ENCODE measurements at regions not wholly inside any gene's neighbourhood (a gene's known extent, or its start where the extent isn't known, plus 50 kb on each side); places are given as distances from the start of the nearest gene placed in this dataset.
A peak's percentile ranks its signal among the peaks of the same experiment; 100 is the strongest.

DNA sequence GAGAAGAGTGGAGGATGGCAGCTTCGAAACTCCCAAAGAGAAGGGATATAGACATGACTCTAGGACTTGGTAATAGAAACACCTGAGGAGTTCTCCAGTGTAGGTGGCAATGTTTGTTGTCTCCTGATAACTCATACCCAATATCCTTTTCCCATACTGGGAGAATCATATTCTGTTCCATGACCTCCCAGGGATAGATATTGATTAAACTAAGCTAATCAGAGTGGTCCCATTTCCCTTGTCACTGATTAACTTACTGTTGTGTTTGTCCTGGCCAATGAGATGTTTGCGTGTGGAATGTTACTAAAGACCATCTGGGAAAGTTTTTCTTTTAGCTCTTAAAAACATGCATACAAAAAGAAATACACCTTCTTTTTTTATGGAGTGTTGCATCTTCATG lies 85.6 kb downstream of the RPL22L1 start:
- H3K36me3 ChIP-seq (ENCODE audit: control insufficient read depth in 2 of 2, extremely low read depth in 1 of 2, insufficient read depth in 2 of 2, low read length in 2 of 2): no peaks in the 10 kb centered on the region
- no peaks in the 10 kb centered on the region for H3K79me2 ChIP-seq (ENCODE audit: control insufficient read depth, insufficient read depth, low read length)
- dilution Hi-C loops (cut with MboI; ENCODE audit: extremely low pct_ligation_motif_present, low sequenced_read_pairs): no loop called here
- no peak for TF ChIP-seq EZH2 (IDR thresholded peaks at IDR 0.05; ENCODE audit: low read length)
- TF ChIP-seq, protein P1, sequence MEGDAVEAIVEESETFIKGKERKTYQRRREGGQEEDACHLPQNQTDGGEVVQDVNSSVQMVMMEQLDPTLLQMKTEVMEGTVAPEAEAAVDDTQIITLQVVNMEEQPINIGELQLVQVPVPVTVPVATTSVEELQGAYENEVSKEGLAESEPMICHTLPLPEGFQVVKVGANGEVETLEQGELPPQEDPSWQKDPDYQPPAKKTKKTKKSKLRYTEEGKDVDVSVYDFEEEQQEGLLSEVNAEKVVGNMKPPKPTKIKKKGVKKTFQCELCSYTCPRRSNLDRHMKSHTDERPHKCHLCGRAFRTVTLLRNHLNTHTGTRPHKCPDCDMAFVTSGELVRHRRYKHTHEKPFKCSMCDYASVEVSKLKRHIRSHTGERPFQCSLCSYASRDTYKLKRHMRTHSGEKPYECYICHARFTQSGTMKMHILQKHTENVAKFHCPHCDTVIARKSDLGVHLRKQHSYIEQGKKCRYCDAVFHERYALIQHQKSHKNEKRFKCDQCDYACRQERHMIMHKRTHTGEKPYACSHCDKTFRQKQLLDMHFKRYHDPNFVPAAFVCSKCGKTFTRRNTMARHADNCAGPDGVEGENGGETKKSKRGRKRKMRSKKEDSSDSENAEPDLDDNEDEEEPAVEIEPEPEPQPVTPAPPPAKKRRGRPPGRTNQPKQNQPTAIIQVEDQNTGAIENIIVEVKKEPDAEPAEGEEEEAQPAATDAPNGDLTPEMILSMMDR (optimal IDR thresholded peaks at IDR 0.05 in 1 of 3, IDR thresholded peaks at IDR 0.05 in 1 of 3, conservative IDR thresholded peaks at IDR 0.05 in 1 of 3; ENCODE audit: extremely low read depth in 1 of 3, insufficient read depth in 2 of 3, low read length in 3 of 3): no peak
- H3K9me3 ChIP-seq (ENCODE audit: control insufficient read depth, low read depth, low read length): no peaks in the 10 kb centered on the region
- H3K4me2 ChIP-seq (ENCODE audit: control insufficient read depth, extremely low read depth, insufficient read depth, low read depth, low read length): no peak overlapping the region
- peaks cover 3% of the 10 kb centered on the region for H3K4me1 ChIP-seq (ENCODE audit: control insufficient read depth, extremely low read depth, insufficient read depth, low read length)
- no peak overlapping the region for H2AFZ ChIP-seq (ENCODE audit: control insufficient read depth, low read length)
- FAIRE-seq (no peak), DNase-seq (ENCODE audit: low read depth, low spot score) (no peak)
- no peak overlapping the region for H3K9ac ChIP-seq (ENCODE audit: control insufficient read depth, extremely low read depth, insufficient read depth, low read length)
- no peak overlapping the region for H3K27ac ChIP-seq (ENCODE audit: control insufficient read depth, insufficient read depth, low read length)
- H3K9me1 ChIP-seq (ENCODE audit: control insufficient read depth, extremely low read depth, insufficient read depth, low read length): no peaks in the 10 kb centered on the region
- H3K4me3 ChIP-seq (ENCODE audit: control insufficient read depth in 2 of 3, extremely low read depth in 1 of 3, insufficient read depth in 2 of 3, low read depth in 1 of 3, low read length in 3 of 3): no peak overlapping the region
- no peaks in the 10 kb centered on the region for H4K20me1 ChIP-seq (ENCODE audit: control insufficient read depth, extremely low read depth, insufficient read depth, low read length)
- H3K27me3 ChIP-seq (ENCODE audit: control insufficient read depth, extremely low read depth, insufficient read depth, low read length): no peaks in the 10 kb centered on the region

DNA sequence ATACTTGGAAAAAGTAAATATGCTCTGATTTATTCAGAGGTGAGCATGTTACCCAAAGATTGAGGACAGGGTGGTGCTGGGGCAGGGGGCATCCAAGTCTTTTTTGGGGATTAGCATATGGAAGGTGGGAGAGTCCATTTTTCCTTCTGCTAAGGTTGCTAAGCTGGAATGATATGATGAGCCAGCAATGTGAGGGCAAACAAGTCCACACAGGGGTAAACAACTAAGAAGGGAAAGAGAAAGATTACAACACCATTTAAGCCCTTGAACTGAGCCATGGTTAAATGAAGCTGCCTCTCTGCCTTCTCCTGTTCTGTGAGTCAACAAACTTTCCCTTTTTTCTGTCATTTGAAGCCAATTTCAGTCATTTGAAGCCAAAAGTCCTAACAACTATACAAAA lies 89.0 kb downstream of the RPL22L1 start:
- H3K4me1 ChIP-seq (ENCODE audit: control insufficient read depth, extremely low read depth, insufficient read depth, low read length): peaks cover 3% of the 10 kb centered on the region

More for the DNA sequence above, 89.0 kb downstream of the RPL22L1 start:
- H3K79me2 ChIP-seq (ENCODE audit: control insufficient read depth, insufficient read depth, low read length): no peaks in the 10 kb centered on the region
- no peak overlapping the region for H2AFZ ChIP-seq (ENCODE audit: control insufficient read depth, low read length)
- H3K9ac ChIP-seq (ENCODE audit: control insufficient read depth, extremely low read depth, insufficient read depth, low read length): no peak overlapping the region
- DNase-seq (ENCODE audit: low read depth, low spot score) (no peak), FAIRE-seq (peak; percentile 52)
- no peaks in the 10 kb centered on the region for H3K36me3 ChIP-seq (ENCODE audit: control insufficient read depth in 2 of 2, extremely low read depth in 1 of 2, insufficient read depth in 2 of 2, low read length in 2 of 2)
- dilution Hi-C loops (cut with MboI; ENCODE audit: extremely low pct_ligation_motif_present, low sequenced_read_pairs): no loop called here
- H3K9me1 ChIP-seq (ENCODE audit: control insufficient read depth, extremely low read depth, insufficient read depth, low read length): no peaks in the 10 kb centered on the region
- H3K27ac ChIP-seq (ENCODE audit: control insufficient read depth, insufficient read depth, low read length): no peak overlapping the region
- no peak overlapping the region for H3K4me2 ChIP-seq (ENCODE audit: control insufficient read depth, extremely low read depth, insufficient read depth, low read depth, low read length)
- TF ChIP-seq, protein P1 (optimal IDR thresholded peaks at IDR 0.05 in 1 of 3, IDR thresholded peaks at IDR 0.05 in 1 of 3, conservative IDR thresholded peaks at IDR 0.05 in 1 of 3; ENCODE audit: extremely low read depth in 1 of 3, insufficient read depth in 2 of 3, low read length in 3 of 3): no peak
- TF ChIP-seq EZH2 (IDR thresholded peaks at IDR 0.05; ENCODE audit: low read length): no peak
- no peaks in the 10 kb centered on the region for H4K20me1 ChIP-seq (ENCODE audit: control insufficient read depth, extremely low read depth, insufficient read depth, low read length)
- H3K4me3 ChIP-seq (ENCODE audit: control insufficient read depth in 2 of 3, extremely low read depth in 1 of 3, insufficient read depth in 2 of 3, low read depth in 1 of 3, low read length in 3 of 3): no peak overlapping the region
- H3K9me3 ChIP-seq (ENCODE audit: control insufficient read depth, low read depth, low read length): no peaks in the 10 kb centered on the region
- H3K27me3 ChIP-seq (ENCODE audit: control insufficient read depth, extremely low read depth, insufficient read depth, low read length): no peaks in the 10 kb centered on the region
